ENCODE measurements at regions not wholly inside any gene's neighbourhood (a gene's known extent, or its start where the extent isn't known, plus 50 kb on each side); places are given as distances from the start of the nearest gene placed in this dataset.

- no peaks in the 10 kb centered on the region for H3K4me1 ChIP-seq
- H3K4me3 ChIP-seq = no peak overlapping the region
- H3K36me3 ChIP-seq = no peaks in the 10 kb centered on the region
- no peak for TF ChIP-seq CTCF (IDR thresholded peaks at IDR 0.05)
- H3K27me3 ChIP-seq = no peaks in the 10 kb centered on the region
- H3K9me3 ChIP-seq = no peaks in the 10 kb centered on the region
- no peak overlapping the region for H3K27ac ChIP-seq
- no peak for DNase-seq (ENCODE audit: low spot score in 2 of 2)
- intact Hi-C loops (cut with DNase I) = no loop called here
Measured at GRCh38 chr4:18444206-18444605, 422.7 kb upstream of the LCORL start.

GRCh38 chr4:18442957-18443356 lies 421.4 kb upstream of the LCORL start:
- Histone ChIP-seq H3K4me1 (no peaks in the 10 kb centered on the region), H3K27me3 (no peaks in the 10 kb centered on the region), H3K27ac (no peak overlapping the region), H3K9me3 (no peaks in the 10 kb centered on the region), H3K4me3 (no peak overlapping the region), H3K36me3 (no peaks in the 10 kb centered on the region)
- DNase-seq (ENCODE audit: low spot score in 2 of 2) = no peak
- intact Hi-C loops (cut with DNase I) = no loop called here
- TF ChIP-seq CTCF (IDR thresholded peaks at IDR 0.05) = no peak

- no peaks in the 10 kb centered on the region for H3K9me3 ChIP-seq
- no peak overlapping the region for H3K4me3 ChIP-seq
- H3K4me1 ChIP-seq = no peaks in the 10 kb centered on the region
- no peaks in the 10 kb centered on the region for H3K36me3 ChIP-seq
- no peak for TF ChIP-seq CTCF (IDR thresholded peaks at IDR 0.05)
- no peak for DNase-seq (ENCODE audit: low spot score in 2 of 2)
- intact Hi-C loops (cut with DNase I) = no loop called here
- H3K27ac ChIP-seq = no peak overlapping the region
- H3K27me3 ChIP-seq = no peaks in the 10 kb centered on the region
Measured at GRCh38 chr4:18441676-18442075, 420.1 kb upstream of the LCORL start.

GRCh38 chr4:18441203-18441590 lies 419.6 kb upstream of the LCORL start:
- intact Hi-C loops (cut with DNase I) = no loop called here
- no peaks in the 10 kb centered on the region for H3K27me3 ChIP-seq
- no peak overlapping the region for H3K4me3 ChIP-seq
- H3K9me3 ChIP-seq = no peaks in the 10 kb centered on the region
- no peaks in the 10 kb centered on the region for H3K4me1 ChIP-seq
- DNase-seq (ENCODE audit: low spot score in 2 of 2) = no peak
- no peak for TF ChIP-seq CTCF (IDR thresholded peaks at IDR 0.05)
- no peak overlapping the region for H3K27ac ChIP-seq
- no peaks in the 10 kb centered on the region for H3K36me3 ChIP-seq

GRCh38 chr4:18440527-18441202 lies 419.1 kb upstream of the LCORL start:
- intact Hi-C loops (cut with DNase I) = no loop called here
- H3K36me3 ChIP-seq = no peaks in the 10 kb centered on the region
- H3K4me3 ChIP-seq = no peak overlapping the region
- no peak overlapping the region for H3K27ac ChIP-seq
- H3K27me3 ChIP-seq = no peaks in the 10 kb centered on the region
- no peaks in the 10 kb centered on the region for H3K4me1 ChIP-seq
- DNase-seq (ENCODE audit: low spot score in 2 of 2) = no peak
- H3K9me3 ChIP-seq = no peaks in the 10 kb centered on the region
- TF ChIP-seq CTCF (IDR thresholded peaks at IDR 0.05) = no peak

- Histone ChIP-seq H3K27ac (no peak overlapping the region), H3K36me3 (no peaks in the 10 kb centered on the region), H3K4me1 (no peaks in the 10 kb centered on the region), H3K27me3 (no peaks in the 10 kb centered on the region), H3K4me3 (no peak overlapping the region), H3K9me3 (no peaks in the 10 kb centered on the region)
- DNase-seq (ENCODE audit: low spot score in 2 of 2) = no peak
- TF ChIP-seq CTCF (IDR thresholded peaks at IDR 0.05) = no peak
- intact Hi-C loops (cut with DNase I) = no loop called here
Measured at GRCh38 chr4:18439311-18439710, 417.8 kb upstream of the LCORL start.

All from ascending aorta (tissue), 2 donors.